A549 (cell line): ENCODE measurements at regions not wholly inside any gene's neighbourhood (a gene's known extent, or its start where the extent isn't known, plus 50 kb on each side); places are given as distances from the start of the nearest gene placed in this dataset.

Source experiments
- ATAC-seq, 2 experiments: fragments of 200-7000 bp in 1 of 2; fragments of >200 bp in 1 of 2; cut with Nextera tagmentation in 1 of 2; cut with Tn5 transposase in 1 of 2; 3 replicates each; pipeline versions ENCODE4 v1.8.0 to v1.9.1; 2018 to 2020; ENCODE audit warnings: mild to moderate bottlenecking in 1 of 2, moderate library complexity in 1 of 2
- CTCF ChIA-PET: fragments of 300-600 bp; sonication (Branson Sonifier 250); formaldehyde crosslinking; extraction: SDS; loops from one replicate; lab custom pipeline; 2021; ENCODE audit warnings: antibody characterized with exemption, inconsistent platforms; lab: Yijun Ruan, JAX
- POLR2A ChIA-PET: fragments of 350-600 bp; formaldehyde crosslinking; extraction: SDS; loops from one replicate; lab custom pipeline; 2021; ENCODE audit warnings: antibody characterized with exemption, inconsistent platforms; lab: Yijun Ruan, JAX
- DNase-seq, 2 experiments: peaks; one replicate each; pipeline versions ENCODE4 v3.0.0 to v3.0.0-alpha.2; 2011 to 2016; ENCODE audit warnings: low read depth in 1 of 2, low spot score in 1 of 2
- FAIRE-seq: peaks from 2 replicates; lab custom pipeline; 2011; peaks lifted over from hg19 to GRCh38; lab: Jason Lieb, UNC
- H3K27ac ChIP-seq, 2 experiments: fragments of >200 bp; sonication (Bioruptor Twin); formaldehyde crosslinking; 3 replicates each; pipeline ENCODE4 v1.5.1; 2016 to 2017
- H3K4me1 ChIP-seq: fragments of >200 bp; sonication (Bioruptor Twin); formaldehyde crosslinking; 3 replicates; pipeline ENCODE4 v1.6.1; 2016
- H3K4me2 ChIP-seq: fragments of >200 bp; sonication (Bioruptor Twin); formaldehyde crosslinking; 3 replicates; pipeline ENCODE4 v1.6.1; 2016
- H3K4me3 ChIP-seq: fragments of >200 bp; sonication (Bioruptor Twin); formaldehyde crosslinking; 3 replicates; pipeline ENCODE4 v1.5.1; 2016
- H3K9me3 ChIP-seq: fragments of >200 bp; sonication (Bioruptor Twin); formaldehyde crosslinking; 3 replicates; pipeline ENCODE4 v1.6.1; 2016
- CBX8 ChIP-seq: fragments of 200-600 bp; sonication (generic); IDR thresholded peaks from 2 replicates; pipeline ENCODE4 v1.6.1; 2016
- CHD4 ChIP-seq: fragments of 200-600 bp; sonication (generic); IDR thresholded peaks from 2 replicates; pipeline ENCODE4 v1.6.1; 2016; ENCODE audit warnings: antibody characterized with exemption, mild to moderate bottlenecking, borderline replicate concordance
- EHMT2 ChIP-seq: fragments of 200-600 bp; sonication (generic); IDR thresholded peaks from 2 replicates; pipeline ENCODE4 v1.6.1; 2016; ENCODE audit warnings: antibody characterized with exemption, low read depth, mild to moderate bottlenecking, moderate library complexity
- FOSB ChIP-seq: fragments of 250-450 bp; sonication (Bioruptor Pico); IDR thresholded peaks from 2 replicates; pipeline ENCODE4 v1.5.0; 2020; ENCODE audit warnings: mild to moderate bottlenecking, moderate library complexity
- FOXS1 ChIP-seq: fragments of 250-450 bp; sonication (Bioruptor Pico); IDR thresholded peaks from 2 replicates; pipeline ENCODE4 v1.5.0; 2020; ENCODE audit warnings: mild to moderate bottlenecking, moderate library complexity
- GATA3 ChIP-seq: IDR thresholded peaks from 2 replicates; pipeline ENCODE4 v1.6.1; 2012; ENCODE audit warnings: borderline replicate concordance
- HDAC2 ChIP-seq: fragments of 200-600 bp; sonication (generic); IDR thresholded peaks from 2 replicates; pipeline ENCODE4 v1.6.1; 2016
- HOXA7 ChIP-seq: fragments of 250-450 bp; sonication (Bioruptor Pico); IDR thresholded peaks from 2 replicates; pipeline ENCODE4 v1.5.0; 2020; ENCODE audit warnings: mild to moderate bottlenecking, moderate library complexity
- KDM1A ChIP-seq: fragments of 200-600 bp; sonication (generic); IDR thresholded peaks from 2 replicates; pipeline ENCODE4 v1.6.1; 2016; ENCODE audit warnings: low read depth, mild to moderate bottlenecking
- MAX ChIP-seq: IDR thresholded peaks from 2 replicates; pipeline ENCODE4 v1.6.1; 2012
- MYC ChIP-seq: IDR thresholded peaks from 2 replicates; pipeline ENCODE4 v1.6.1; 2012; ENCODE audit warnings: mild to moderate bottlenecking, inconsistent platforms, low read length, improper control_type of control experiment, borderline replicate concordance
- NFE2L2 ChIP-seq: fragments of 150-350 bp; conservative IDR thresholded peaks from 2 replicates; pipeline ENCODE4 v1.6.1; 2014; ENCODE audit warnings: low read length
- NPAS2 ChIP-seq: fragments of 250-450 bp; sonication (Bioruptor Pico); IDR thresholded peaks from 2 replicates; pipeline ENCODE4 v1.8.0; 2022; ENCODE audit warnings: mild to moderate bottlenecking, moderate library complexity, borderline replicate concordance
- NR3C1 ChIP-seq: fragments of >200 bp; sonication (Bioruptor Twin); formaldehyde crosslinking; IDR thresholded peaks from 3 replicates; pipeline ENCODE4 v1.6.1; 2017
- PHF8 ChIP-seq: fragments of 200-600 bp; sonication (generic); IDR thresholded peaks from 2 replicates; pipeline ENCODE4 v1.6.1; 2016; ENCODE audit warnings: low read depth, mild to moderate bottlenecking, antibody characterized with exemption, moderate library complexity, borderline replicate concordance
- POLR2A ChIP-seq: IDR thresholded peaks from 2 replicates; pipeline ENCODE4 v1.6.1; 2012; ENCODE audit warnings: mild to moderate bottlenecking, low read length
- POLR2AphosphoS2 ChIP-seq: conservative IDR thresholded peaks from 2 replicates; pipeline ENCODE4 v1.6.1; 2012; ENCODE audit warnings: low read length, improper control_type of control experiment, inconsistent platforms
- RAD21 ChIP-seq, 2 experiments: fragments of >200 bp in 1 of 2; sonication (Bioruptor Twin) in 1 of 2; formaldehyde crosslinking in 1 of 2; IDR thresholded peaks in 1 of 2; conservative IDR thresholded peaks in 1 of 2; 2 replicates in 1 of 2; 3 replicates in 1 of 2; pipeline ENCODE4 v1.6.1; 2012 to 2018; ENCODE audit warnings: inconsistent platforms in 1 of 2
- RARB ChIP-seq: fragments of 250-450 bp; sonication (Bioruptor Pico); IDR thresholded peaks from 2 replicates; pipeline ENCODE4 v1.8.0; 2021; ENCODE audit warnings: mild to moderate bottlenecking, moderate library complexity
- SMC3 ChIP-seq: fragments of >200 bp; sonication (Bioruptor Twin); formaldehyde crosslinking; IDR thresholded peaks from 3 replicates; pipeline ENCODE4 v1.6.1; 2018; ENCODE audit warnings: inconsistent platforms
- TP53 ChIP-seq: fragments of 250-450 bp; sonication (Bioruptor Pico); IDR thresholded peaks from 2 replicates; pipeline ENCODE4 v1.5.0; 2021; ENCODE audit warnings: mild to moderate bottlenecking, moderate library complexity
- ZNF302 ChIP-seq: fragments of 250-450 bp; sonication (Bioruptor Pico); IDR thresholded peaks from 2 replicates; pipeline ENCODE4 v1.9.0; 2021; ENCODE audit warnings: inconsistent platforms, mild to moderate bottlenecking, moderate library complexity
- whole genome bisulfite sequencing: methylation state at CpG from one replicate; pipeline ENCODE4 v1.1.6; 2017; ENCODE audit errors: missing lambda C conversion rate; 5-methylcytosine and 5-hydroxymethylcytosine counted together
- TF ChIP-seq, protein P1 (sequence below): fragments of >200 bp; sonication (Bioruptor Twin); formaldehyde crosslinking; IDR thresholded peaks from 2 replicates; pipeline ENCODE4 v1.6.1; 2016
- TF ChIP-seq, protein P2 (sequence below): IDR thresholded peaks from 2 replicates; pipeline ENCODE4 v1.6.1; 2012; ENCODE audit warnings: low read depth, borderline replicate concordance
- TF ChIP-seq, protein P3 (sequence below): fragments of 250-450 bp; sonication (Bioruptor Pico); IDR thresholded peaks from 2 replicates; pipeline ENCODE4 v1.5.0; 2021; ENCODE audit warnings: mild to moderate bottlenecking, moderate library complexity, borderline replicate concordance

DNA sequence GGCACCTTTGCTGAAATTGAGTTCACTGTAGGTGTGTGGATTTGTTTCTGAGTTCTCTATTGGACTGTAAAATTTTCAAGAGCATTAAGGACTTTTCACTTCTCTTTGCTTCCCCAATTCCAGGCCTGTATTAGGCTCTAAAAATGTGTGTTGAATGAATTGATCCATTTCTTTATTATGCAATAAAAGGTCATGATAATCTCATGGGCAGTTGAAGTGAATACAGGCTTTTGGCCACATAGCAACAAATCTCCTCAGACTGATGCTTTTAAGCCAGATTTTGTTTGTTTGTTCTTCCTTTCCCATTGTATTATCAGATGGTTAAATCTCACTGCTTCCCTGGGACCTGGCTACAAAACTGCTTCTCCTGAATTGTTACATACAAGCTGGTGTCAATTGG is 258.0 kb upstream of the FAR2 start (continued):
- no peak for TF ChIP-seq MYC

GRCh38 chr12:28893365-28893764 is 255.7 kb upstream of the FAR2 start:
- H3K4me1 ChIP-seq = no peaks in the 10 kb centered on the region
- H3K27ac ChIP-seq = no peak overlapping the region
- H3K4me3 ChIP-seq = no peak overlapping the region
- ATAC-seq (no peak), FAIRE-seq (no peak), DNase-seq (no peak)
- ChIA-PET CTCF (no interaction called here), POLR2A (no interaction called here)
- no peak overlapping the region for H3K4me2 ChIP-seq
- no peaks in the 10 kb centered on the region for H3K9me3 ChIP-seq
- WGBS = 15% methylated on average over 2 of the region's 2 CpGs
- TF ChIP-seq TP53 (no peak), EHMT2 (no peak)
- TF ChIP-seq, all 56 proteins: peak for 0

GRCh38 chr12:28893856-28894255 is 255.2 kb upstream of the FAR2 start:
- no peak for DNase-seq
- 7% methylated on average over 1 of the region's 1 CpG for WGBS
- ChIA-PET CTCF (no interaction called here), POLR2A (no interaction called here)
- no peak overlapping the region for H3K4me3 ChIP-seq
- no peak overlapping the region for H3K27ac ChIP-seq
- no peaks in the 10 kb centered on the region for H3K4me1 ChIP-seq
- FAIRE-seq = no peak
- no peak overlapping the region for H3K4me2 ChIP-seq
- no peak for ATAC-seq
- H3K9me3 ChIP-seq = no peaks in the 10 kb centered on the region
- TF ChIP-seq PHF8 = no peak
- TF ChIP-seq EHMT2 = no peak
- no peak for TF ChIP-seq HDAC2
- TF ChIP-seq CHD4 = no peak
- no peak for TF ChIP-seq NR3C1
- TF ChIP-seq KDM1A = no peak
- TF ChIP-seq RAD21 (conservative IDR thresholded peaks at IDR 0.05 in 1 of 2, IDR thresholded peaks at IDR 0.05 in 1 of 2) = no peak
- TF ChIP-seq POLR2A = no peak

GRCh38 chr12:28896421-28896820 is 252.7 kb upstream of the FAR2 start:
- Histone ChIP-seq H3K4me1 (no peaks in the 10 kb centered on the region), H3K27ac (no peak overlapping the region), H3K9me3 (no peaks in the 10 kb centered on the region), H3K4me3 (no peak overlapping the region), H3K4me2 (no peak overlapping the region)
- ChIA-PET POLR2A (no interaction called here), CTCF (interaction anchor here (0.5 kb wide), 1 partner anchor 87 kb away, joined by 3 read pairs; no protein-coding TSS in a partner anchor)
- FAIRE-seq (no peak), ATAC-seq (no peak), DNase-seq (no peak)
- WGBS = 0% methylated on average over 1 of the region's 1 CpG
- TF ChIP-seq POLR2A (no peak), NPAS2 (CRISPR knock-in tag) (no peak), HOXA7 (CRISPR knock-in tag) (no peak), TP53 (no peak), MYC (no peak), RARB (CRISPR knock-in tag) (no peak), CBX8 (no peak), GATA3 (no peak), POLR2AphosphoS2 (no peak), SMC3 (no peak), ZNF302 (CRISPR knock-in tag) (no peak), MAX (no peak), NFE2L2 (no peak), FOXS1 (no peak), FOSB (CRISPR knock-in tag) (no peak), EHMT2 (no peak)
- TF ChIP-seq, protein P1, sequence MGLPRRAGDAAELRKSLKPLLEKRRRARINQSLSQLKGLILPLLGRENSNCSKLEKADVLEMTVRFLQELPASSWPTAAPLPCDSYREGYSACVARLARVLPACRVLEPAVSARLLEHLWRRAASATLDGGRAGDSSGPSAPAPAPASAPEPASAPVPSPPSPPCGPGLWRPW = no peak
- TF ChIP-seq, protein P2, sequence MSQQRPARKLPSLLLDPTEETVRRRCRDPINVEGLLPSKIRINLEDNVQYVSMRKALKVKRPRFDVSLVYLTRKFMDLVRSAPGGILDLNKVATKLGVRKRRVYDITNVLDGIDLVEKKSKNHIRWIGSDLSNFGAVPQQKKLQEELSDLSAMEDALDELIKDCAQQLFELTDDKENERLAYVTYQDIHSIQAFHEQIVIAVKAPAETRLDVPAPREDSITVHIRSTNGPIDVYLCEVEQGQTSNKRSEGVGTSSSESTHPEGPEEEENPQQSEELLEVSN = no peak
- TF ChIP-seq, protein P3, sequence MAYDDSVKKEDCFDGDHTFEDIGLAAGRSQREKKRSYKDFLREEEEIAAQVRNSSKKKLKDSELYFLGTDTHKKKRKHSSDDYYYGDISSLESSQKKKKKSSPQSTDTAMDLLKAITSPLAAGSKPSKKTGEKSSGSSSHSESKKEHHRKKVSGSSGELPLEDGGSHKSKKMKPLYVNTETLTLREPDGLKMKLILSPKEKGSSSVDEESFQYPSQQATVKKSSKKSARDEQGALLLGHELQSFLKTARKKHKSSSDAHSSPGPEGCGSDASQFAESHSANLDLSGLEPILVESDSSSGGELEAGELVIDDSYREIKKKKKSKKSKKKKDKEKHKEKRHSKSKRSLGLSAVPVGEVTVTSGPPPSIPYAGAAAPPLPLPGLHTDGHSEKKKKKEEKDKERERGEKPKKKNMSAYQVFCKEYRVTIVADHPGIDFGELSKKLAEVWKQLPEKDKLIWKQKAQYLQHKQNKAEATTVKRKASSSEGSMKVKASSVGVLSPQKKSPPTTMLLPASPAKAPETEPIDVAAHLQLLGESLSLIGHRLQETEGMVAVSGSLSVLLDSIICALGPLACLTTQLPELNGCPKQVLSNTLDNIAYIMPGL (CRISPR knock-in tag) = no peak
- TF ChIP-seq, all 56 proteins: peak for 0
